GM12875 (cell line): ENCODE measurements at regions not wholly inside any gene's neighbourhood (a gene's known extent, or its start where the extent isn't known, plus 50 kb on each side); places are given as distances from the start of the nearest gene placed in this dataset.

Experiments used
- H3K4me3 ChIP-seq: one replicate; pipeline ENCODE4 v1.5.1; 2011; ENCODE audit warnings: low read depth, low read length, control low read depth
- CTCF ChIP-seq: IDR thresholded peaks from 2 replicates; pipeline ENCODE4 v1.5.1; 2011; ENCODE audit warnings: low read depth, mild to moderate bottlenecking, control low read depth, inconsistent platforms, low read length, moderate library complexity, borderline replicate concordance; ENCODE audit not compliant: insufficient read depth

- TF ChIP-seq CTCF = no peak
- H3K4me3 ChIP-seq = no peak overlapping the region
Observed at GRCh38 chr9:91001146-91001611, 199.6 kb downstream of the SYK start.

DNA sequence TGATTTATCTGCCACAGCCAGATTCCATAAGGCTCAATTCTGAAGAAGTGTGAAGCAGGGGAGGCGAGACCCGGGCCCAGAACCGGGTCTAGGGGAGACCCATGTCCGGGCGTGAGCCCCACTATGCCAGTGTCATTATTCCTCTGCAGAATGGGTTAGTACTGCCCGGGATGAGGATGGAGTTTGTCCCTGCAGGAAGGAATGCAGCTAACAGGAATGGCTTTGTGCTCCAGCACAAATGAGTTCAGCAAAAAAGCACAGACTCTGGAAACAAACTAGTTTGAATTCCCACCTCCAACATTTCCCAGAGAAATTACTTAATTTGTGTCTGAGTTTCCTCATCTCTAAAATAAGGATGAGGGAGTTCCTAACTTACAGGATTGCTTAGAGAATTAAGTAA, 202.9 kb downstream of the SYK start:
- TF ChIP-seq CTCF = no peak
- H3K4me3 ChIP-seq = no peak overlapping the region

DNA sequence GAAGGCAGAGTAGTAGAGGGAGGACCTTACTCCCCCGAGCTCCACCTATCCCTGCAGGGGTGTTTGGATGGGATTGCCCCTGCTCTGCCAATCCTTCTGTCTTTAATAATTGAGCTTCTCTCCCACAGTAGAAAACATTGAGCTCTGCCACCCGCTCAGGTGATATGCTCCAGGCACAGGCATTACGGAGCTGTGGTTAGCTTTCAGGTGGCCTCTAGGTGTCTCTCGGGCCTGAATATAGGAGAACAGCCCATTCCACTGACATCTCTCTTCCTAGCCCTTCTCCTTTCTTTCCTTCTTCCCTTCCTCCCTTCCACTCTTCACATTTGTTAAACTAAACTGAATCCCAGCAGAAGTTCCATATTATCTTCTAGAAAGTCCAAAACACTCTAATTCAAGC, 203.4 kb downstream of the SYK start:
- no peak overlapping the region for H3K4me3 ChIP-seq
- TF ChIP-seq CTCF = no peak

- H3K4me3 ChIP-seq = no peak overlapping the region
- no peak for TF ChIP-seq CTCF
Observed at GRCh38 chr9:91006046-91006445, 204.4 kb downstream of the SYK start.

GRCh38 chr9:91008568-91008967, 206.9 kb downstream of the SYK start:
- no peak for TF ChIP-seq CTCF

DNA sequence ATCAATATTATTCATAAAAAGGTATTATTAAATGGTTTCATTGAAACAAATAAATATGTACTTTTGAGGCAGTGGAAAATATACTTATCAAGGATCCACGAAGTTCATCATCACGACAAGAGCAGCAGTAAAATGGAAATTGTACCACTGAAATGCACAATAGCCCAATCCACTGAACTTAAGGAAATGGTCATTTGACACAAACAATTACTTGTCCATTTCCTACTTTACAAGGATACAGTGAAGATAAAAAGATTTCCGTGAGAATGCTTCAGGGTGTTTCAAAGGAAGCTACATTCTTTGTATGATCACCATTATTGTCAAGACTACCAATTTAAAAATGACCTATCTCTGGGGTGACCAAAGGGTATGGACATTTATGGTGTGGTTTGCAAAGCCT, 210.3 kb downstream of the SYK start:
- no peak overlapping the region for H3K4me3 ChIP-seq
- TF ChIP-seq CTCF = no peak

More at GRCh38 chr9:91008568-91008967, 206.9 kb downstream of the SYK start:
- H3K4me3 ChIP-seq = no peak overlapping the region

- no peak for TF ChIP-seq CTCF
Observed at GRCh38 chr9:91012933-91013841, 211.6 kb downstream of the SYK start.

More at GRCh38 chr9:91012933-91013841, 211.6 kb downstream of the SYK start:
- H3K4me3 ChIP-seq = no peak overlapping the region
